Gastrocnemius medialis (tissue), 4 donors: ENCODE measurements at regions not wholly inside any gene's neighbourhood (a gene's known extent, or its start where the extent isn't known, plus 50 kb on each side); places are given as distances from the start of the nearest gene placed in this dataset.

Experiments used
- ATAC-seq, 2 donors: fragments of 150-250 bp; one replicate each; pipeline ENCODE4 v1.9.1; 2016
- DNase-seq, 2 donors: peaks; one replicate each; pipeline ENCODE4 v3.0.0-alpha.2; 2019
- H3K27ac ChIP-seq, 4 donors: fragments of 200-600 bp; sonication (generic); 1 replicate in 1 of 4; 2 replicates in 3 of 4; pipeline ENCODE4 v1.5.1; 2016 to 2018; ENCODE audit warnings: mild to moderate bottlenecking in 2 of 4, moderate library complexity in 1 of 4
- H3K27me3 ChIP-seq, 3 donors: fragments of 200-600 bp; sonication (generic) in 2 of 3; 1 replicate in 1 of 3; 2 replicates in 2 of 3; pipeline versions ENCODE4 v1.5.1 to v1.6.0; 2016 to 2019; ENCODE audit warnings: mild to moderate bottlenecking in 1 of 3, moderate library complexity in 1 of 3
- H3K36me3 ChIP-seq, 2 donors: fragments of 200-600 bp; sonication (generic) in 1 of 2; one replicate each; pipeline ENCODE4 v1.5.1; 2017 to 2018
- H3K4me1 ChIP-seq, 2 donors: fragments of 200-600 bp; sonication (generic) in 1 of 2; one replicate each; pipeline ENCODE4 v1.5.1; 2016 to 2017; ENCODE audit warnings: mild to moderate bottlenecking in 2 of 2
- H3K4me3 ChIP-seq, 4 donors: fragments of 200-600 bp; sonication (generic) in 3 of 4; 1 replicate in 1 of 4; 2 replicates in 3 of 4; pipeline ENCODE4 v1.5.1; 2016 to 2019; ENCODE audit warnings: mild to moderate bottlenecking in 2 of 4
- H3K9me3 ChIP-seq, 3 donors: fragments of 200-600 bp; sonication (generic) in 2 of 3; 1 replicate in 1 of 3; 2 replicates in 2 of 3; pipeline ENCODE4 v1.5.1; 2016 to 2019
- CTCF ChIP-seq, 5 experiments: fragments of 450-650 bp in 3 of 5; fragments of 200-600 bp in 2 of 5; sonication (generic) in 2 of 5; IDR thresholded peaks in 4 of 5; conservative IDR thresholded peaks in 1 of 5; 1 replicate in 4 of 5; 2 replicates in 1 of 5; pipeline ENCODE4 v1.5.1; 2016 to 2019; ENCODE audit warnings: antibody characterized with exemption in 5 of 5, mild to moderate bottlenecking in 3 of 5, moderate library complexity in 3 of 5
- POLR2A ChIP-seq, 2 donors: fragments of 450-650 bp; IDR thresholded peaks; one replicate each; pipeline ENCODE4 v1.6.1; 2017; ENCODE audit warnings: antibody characterized with exemption in 2 of 2, mild to moderate bottlenecking in 2 of 2, moderate library complexity in 2 of 2
- in situ Hi-C, 4 donors: fragments of 200-750 bp; cut with MboI; loops; one replicate each; pipeline versions ENCODE4 v1.15.0 to v1.8.0; 2017; ENCODE audit warnings: low sequenced_read_pairs in 4 of 4
- intact Hi-C: fragments of 100-400 bp; cut with DNase I; formaldehyde crosslinking; loops from one replicate; pipeline ENCODE4 v1.15.1; 2023; ENCODE audit warnings: low total_unique reads

DNA sequence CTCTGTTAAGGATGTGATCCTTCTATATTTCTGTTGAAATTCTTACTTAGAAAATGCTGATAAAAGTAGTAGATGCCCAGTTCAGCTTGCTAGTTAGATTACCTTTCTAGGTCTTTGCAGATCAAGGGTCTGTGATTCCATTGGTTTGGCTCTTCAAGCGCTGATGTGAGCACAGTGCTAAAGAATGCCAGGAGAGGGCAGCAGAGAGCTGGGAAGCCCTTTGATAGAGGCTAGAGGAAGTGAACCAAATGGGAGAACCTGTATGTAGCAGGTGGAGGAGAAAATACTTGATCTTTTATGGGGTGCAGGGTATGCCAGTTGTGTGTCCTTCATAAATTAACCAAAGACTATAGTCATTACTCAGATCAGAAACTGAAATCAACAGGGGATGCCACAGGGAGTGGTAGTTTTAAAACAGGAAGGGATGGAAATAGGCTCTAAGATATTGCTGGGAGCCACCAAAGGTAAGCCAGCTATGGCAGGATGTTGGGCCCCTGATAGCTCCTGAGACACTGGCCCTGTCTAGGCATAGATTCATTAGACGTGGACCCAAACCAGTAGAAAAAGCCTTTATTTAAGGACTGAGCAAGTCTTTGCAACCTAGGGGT lies 677.4 kb downstream of the SQOR start:
- H3K9me3 ChIP-seq: no peaks in the 10 kb centered on the region
- ATAC-seq (no peak), DNase-seq (peak in 1 of 2 donors; percentile 31)
- H3K4me1 ChIP-seq: no peaks in the 10 kb centered on the region
- no peaks in the 10 kb centered on the region for H3K36me3 ChIP-seq
- no peaks in the 10 kb centered on the region for H3K27me3 ChIP-seq
- H3K4me3 ChIP-seq: no peak overlapping the region
- in situ Hi-C loops (no loop called here), intact Hi-C loops (no loop called here)
- H3K27ac ChIP-seq: no peak overlapping the region
- TF ChIP-seq CTCF (IDR thresholded peaks at IDR 0.05 in 4 of 5, conservative IDR thresholded peaks at IDR 0.05 in 1 of 5): peak in 4 of 5 experiments; percentile 47 to 77 (median 59)
- TF ChIP-seq POLR2A (IDR thresholded peaks at IDR 0.05): no peak

GRCh38 chr15:46315434-46315833 lies 680.6 kb downstream of the SQOR start:
- no peak for TF ChIP-seq CTCF (IDR thresholded peaks at IDR 0.05 in 4 of 5, conservative IDR thresholded peaks at IDR 0.05 in 1 of 5)
- TF ChIP-seq POLR2A (IDR thresholded peaks at IDR 0.05): no peak
- DNase-seq: no peak
- H3K27ac ChIP-seq: no peak overlapping the region
- intact Hi-C loops (no loop called here), in situ Hi-C loops (no loop called here)
- H3K36me3 ChIP-seq: no peaks in the 10 kb centered on the region
- H3K27me3 ChIP-seq: no peaks in the 10 kb centered on the region
- no peak for ATAC-seq
- H3K4me3 ChIP-seq: no peak overlapping the region
- H3K9me3 ChIP-seq: no peaks in the 10 kb centered on the region
- H3K4me1 ChIP-seq: no peaks in the 10 kb centered on the region

DNA sequence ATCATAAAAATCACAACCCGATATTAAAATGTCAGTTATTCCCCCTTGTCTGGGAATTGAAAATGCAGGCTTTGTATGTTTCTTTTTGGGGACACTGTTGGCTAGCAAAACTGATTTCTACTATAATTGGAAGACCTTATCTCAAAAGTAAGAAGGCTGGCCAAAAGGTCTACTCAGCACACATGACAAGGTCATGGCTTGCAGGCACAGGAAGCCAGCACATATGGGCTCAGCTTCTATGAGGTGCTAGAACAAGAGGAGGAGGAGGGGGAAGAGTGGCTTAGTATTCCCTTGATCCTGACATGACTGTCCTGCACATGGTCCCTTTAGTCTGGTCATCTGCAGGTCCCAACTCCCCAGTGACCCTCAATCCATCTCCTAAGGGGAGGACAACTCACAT lies 681.2 kb downstream of the SQOR start:
- no peaks in the 10 kb centered on the region for H3K4me1 ChIP-seq
- ATAC-seq (no peak), DNase-seq (no peak)
- H3K27me3 ChIP-seq: no peaks in the 10 kb centered on the region
- in situ Hi-C loops: no loop called here
- H3K9me3 ChIP-seq: no peaks in the 10 kb centered on the region
- no peak for TF ChIP-seq CTCF (IDR thresholded peaks at IDR 0.05 in 4 of 5, conservative IDR thresholded peaks at IDR 0.05 in 1 of 5)
- no peak for TF ChIP-seq POLR2A (IDR thresholded peaks at IDR 0.05)
- intact Hi-C loops: no loop called here
- H3K4me3 ChIP-seq: no peak overlapping the region
- H3K36me3 ChIP-seq: no peaks in the 10 kb centered on the region
- H3K27ac ChIP-seq: no peak overlapping the region

DNA sequence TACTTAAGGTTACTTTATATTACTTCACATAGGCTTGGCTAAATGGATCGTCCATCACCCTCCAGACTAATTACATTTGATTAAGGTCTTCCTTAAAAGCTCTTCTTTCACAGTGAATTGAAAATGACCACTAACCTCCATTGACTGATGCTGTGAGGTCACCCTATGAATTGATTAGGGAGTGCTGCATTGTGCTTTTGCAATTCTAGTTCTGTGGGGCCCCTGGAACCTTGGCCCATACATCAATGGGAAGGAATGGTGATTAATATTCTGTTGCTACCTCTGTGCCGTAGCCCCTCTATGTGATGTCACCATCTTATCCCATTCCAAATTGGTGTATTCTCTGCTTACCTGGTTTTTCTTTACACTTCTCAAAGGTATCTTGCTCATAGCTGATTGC lies 682.2 kb downstream of the SQOR start:
- ATAC-seq (no peak), DNase-seq (no peak)
- in situ Hi-C loops: no loop called here
- Histone ChIP-seq H3K27me3 (no peaks in the 10 kb centered on the region), H3K4me1 (no peaks in the 10 kb centered on the region), H3K27ac (no peak overlapping the region), H3K4me3 (no peak overlapping the region), H3K36me3 (no peaks in the 10 kb centered on the region), H3K9me3 (no peaks in the 10 kb centered on the region)
- TF ChIP-seq POLR2A (IDR thresholded peaks at IDR 0.05) (no peak), CTCF (IDR thresholded peaks at IDR 0.05 in 4 of 5, conservative IDR thresholded peaks at IDR 0.05 in 1 of 5) (no peak)
- intact Hi-C loops: no loop called here

- in situ Hi-C loops: no loop called here
These were observed 687.9 kb downstream of the SQOR start for GRCh38 chr15:46322753-46323152.

More at GRCh38 chr15:46322753-46323152, 687.9 kb downstream of the SQOR start:
- H3K36me3 ChIP-seq: no peaks in the 10 kb centered on the region
- no peak for ATAC-seq
- no peaks in the 10 kb centered on the region for H3K27me3 ChIP-seq
- H3K27ac ChIP-seq: no peak overlapping the region
- H3K4me1 ChIP-seq: no peaks in the 10 kb centered on the region
- H3K4me3 ChIP-seq: no peak overlapping the region
- no peaks in the 10 kb centered on the region for H3K9me3 ChIP-seq
- intact Hi-C loops: no loop called here
- no peak for TF ChIP-seq CTCF (IDR thresholded peaks at IDR 0.05 in 4 of 5, conservative IDR thresholded peaks at IDR 0.05 in 1 of 5)
- TF ChIP-seq POLR2A (IDR thresholded peaks at IDR 0.05): no peak
- DNase-seq: no peak
